WTC11 (cell line): ENCODE measurements at regions not wholly inside any gene's neighbourhood (a gene's known extent, or its start where the extent isn't known, plus 50 kb on each side); places are given as distances from the start of the nearest gene placed in this dataset.

Experiments used
- ATAC-seq: fragments of 200-7000 bp; cut with Tn5 transposase; 2 replicates; pipeline ENCODE4 v1.10.0; 2021; ENCODE audit warnings: mild to moderate bottlenecking, moderate library complexity
- CTCF ChIA-PET: fragments of 300-600 bp; sonication (Branson Sonifier 250); formaldehyde crosslinking; loops from one replicate; lab custom pipeline; 2021; ENCODE audit warnings: antibody characterized with exemption; lab: Charles Lee
- POLR2A ChIA-PET: fragments of 350-600 bp; sonication (Branson Sonifier 250); formaldehyde crosslinking; loops from one replicate; lab custom pipeline; 2021; ENCODE audit warnings: antibody characterized with exemption; lab: Charles Lee
- DNase-seq: peaks from one replicate; pipeline ENCODE4 v3.0.0; 2021; ENCODE audit warnings: low spot score
- H3K27ac Mint-ChIP-seq: 2 replicates; pipeline ENCODE4 v1.8.0; 2021; ENCODE audit warnings: mixed read lengths
- H3K27me3 Mint-ChIP-seq: 2 replicates; pipeline ENCODE4 v1.8.0; 2021; ENCODE audit warnings: low read depth, mild to moderate bottlenecking, moderate library complexity, mixed read lengths
- H3K36me3 Mint-ChIP-seq: 2 replicates; pipeline ENCODE4 v1.8.0; 2021; ENCODE audit warnings: mixed read lengths
- H3K4me1 Mint-ChIP-seq: 2 replicates; pipeline ENCODE4 v1.8.0; 2022; ENCODE audit warnings: mixed read lengths
- H3K4me3 Mint-ChIP-seq: 2 replicates; pipeline ENCODE4 v1.8.0; 2021; ENCODE audit warnings: mild to moderate bottlenecking, moderate library complexity, mixed read lengths
- H3K9me3 Mint-ChIP-seq: 2 replicates; pipeline ENCODE4 v1.8.0; 2021; ENCODE audit warnings: mixed read lengths
- CDX4 ChIP-seq: fragments of 250-450 bp; sonication (Bioruptor Pico); IDR thresholded peaks from 2 replicates; pipeline ENCODE4 v1.9.0; 2021; ENCODE audit warnings: moderate library complexity, mild to moderate bottlenecking, inconsistent platforms, borderline replicate concordance
- CREB1 ChIP-seq: sonication (generic); formaldehyde crosslinking; IDR thresholded peaks from 2 replicates; pipeline ENCODE4 v1.8.0; 2023; ENCODE audit warnings: mild to moderate bottlenecking, missing genetic modification reagents
- CREM ChIP-seq: sonication (generic); formaldehyde crosslinking; IDR thresholded peaks from 2 replicates; pipeline ENCODE4 v1.8.1; 2022; ENCODE audit warnings: mild to moderate bottlenecking, missing genetic modification reagents, moderate library complexity
- E2F4 ChIP-seq: sonication (generic); formaldehyde crosslinking; IDR thresholded peaks from 2 replicates; pipeline ENCODE4 v1.8.1; 2022; ENCODE audit warnings: low read depth, mild to moderate bottlenecking, moderate library complexity, missing genetic modification reagents, borderline replicate concordance
- EMX1 ChIP-seq: fragments of 250-450 bp; sonication (Bioruptor Pico); IDR thresholded peaks from 2 replicates; pipeline ENCODE4 v1.8.0; 2021; ENCODE audit warnings: mild to moderate bottlenecking
- FOXP4 ChIP-seq: sonication (generic); formaldehyde crosslinking; IDR thresholded peaks from 2 replicates; pipeline ENCODE4 v1.8.0; 2022; ENCODE audit warnings: mild to moderate bottlenecking, missing genetic modification reagents
- HMGXB4 ChIP-seq: sonication (generic); formaldehyde crosslinking; IDR thresholded peaks from 2 replicates; pipeline ENCODE4 v1.8.1; 2023; ENCODE audit warnings: mild to moderate bottlenecking, moderate library complexity, missing genetic modification reagents
- IRF1 ChIP-seq: sonication (generic); formaldehyde crosslinking; IDR thresholded peaks from 2 replicates; pipeline ENCODE4 v1.8.0; 2023; ENCODE audit warnings: missing genetic modification reagents
- JAZF1 ChIP-seq: fragments of 250-450 bp; sonication (Bioruptor Pico); IDR thresholded peaks from 2 replicates; pipeline ENCODE4 v1.9.0; 2021; ENCODE audit warnings: moderate library complexity, mild to moderate bottlenecking, inconsistent platforms
- MYBL2 ChIP-seq: sonication (generic); formaldehyde crosslinking; IDR thresholded peaks from 2 replicates; pipeline ENCODE4 v1.8.1; 2023; ENCODE audit warnings: mild to moderate bottlenecking, moderate library complexity, missing genetic modification reagents
- SP1 ChIP-seq: sonication (generic); formaldehyde crosslinking; conservative IDR thresholded peaks from 2 replicates; pipeline ENCODE4 v1.8.1; 2022; ENCODE audit warnings: missing genetic modification reagents
- TCF7 ChIP-seq: sonication (generic); formaldehyde crosslinking; IDR thresholded peaks from 2 replicates; pipeline ENCODE4 v1.8.0; 2022; ENCODE audit warnings: mild to moderate bottlenecking, low read depth, missing genetic modification reagents, moderate library complexity
- TEAD4 ChIP-seq: sonication (generic); formaldehyde crosslinking; IDR thresholded peaks from 2 replicates; pipeline ENCODE4 v1.8.0; 2022; ENCODE audit warnings: mild to moderate bottlenecking, missing genetic modification reagents
- USF2 ChIP-seq: sonication (generic); formaldehyde crosslinking; IDR thresholded peaks from 2 replicates; pipeline ENCODE4 v1.8.1; 2023; ENCODE audit warnings: mild to moderate bottlenecking, missing genetic modification reagents, moderate library complexity
- ZBTB21 ChIP-seq: sonication (generic); formaldehyde crosslinking; IDR thresholded peaks from 2 replicates; pipeline ENCODE4 v1.8.1; 2023; ENCODE audit warnings: mild to moderate bottlenecking, missing genetic modification reagents, borderline replicate concordance
- ZNF138 ChIP-seq: sonication (generic); formaldehyde crosslinking; conservative IDR thresholded peaks from 2 replicates; pipeline ENCODE4 v1.8.1; 2022; ENCODE audit warnings: mild to moderate bottlenecking, moderate library complexity, missing genetic modification reagents
- ZNF232 ChIP-seq: sonication (generic); formaldehyde crosslinking; IDR thresholded peaks from 2 replicates; pipeline ENCODE4 v1.8.0; 2022; ENCODE audit warnings: mild to moderate bottlenecking, missing genetic modification reagents
- ZNF263 ChIP-seq: sonication (generic); formaldehyde crosslinking; IDR thresholded peaks from 2 replicates; pipeline ENCODE4 v1.8.1; 2022; ENCODE audit warnings: low read depth, mild to moderate bottlenecking, moderate library complexity, missing genetic modification reagents
- ZNF281 ChIP-seq: sonication (generic); formaldehyde crosslinking; IDR thresholded peaks from 2 replicates; pipeline ENCODE4 v1.8.0; 2023; ENCODE audit warnings: mild to moderate bottlenecking, missing genetic modification reagents
- ZNF396 ChIP-seq: fragments of 250-450 bp; sonication (Bioruptor Pico); IDR thresholded peaks from 2 replicates; pipeline ENCODE4 v1.8.0; 2021; ENCODE audit warnings: mild to moderate bottlenecking, moderate library complexity, borderline replicate concordance
- ZNF423 ChIP-seq: fragments of 250-450 bp; sonication (Bioruptor Pico); IDR thresholded peaks from 2 replicates; pipeline ENCODE4 v2.1.2; 2022; ENCODE audit warnings: mild to moderate bottlenecking, moderate library complexity
- ZNF425 ChIP-seq: fragments of 250-450 bp; sonication (Bioruptor Pico); conservative IDR thresholded peaks from 2 replicates; pipeline ENCODE4 v1.9.0; 2021; ENCODE audit warnings: mild to moderate bottlenecking

- Mint-ChIP-seq H3K27me3 (no peaks in the 10 kb centered on the region; the same call in 1 of the 2 replicates), H3K4me1 (no peaks in the 10 kb centered on the region), H3K9me3 (no peaks in the 10 kb centered on the region), H3K27ac (no peak overlapping the region), H3K36me3 (no peaks in the 10 kb centered on the region), H3K4me3 (no peak overlapping the region)
- ATAC-seq (no peak), DNase-seq (no peak)
- POLR2A ChIA-PET, result no interaction called here
- TF ChIP-seq SP1 (CRISPR knock-in tag), result no peak
- TF ChIP-seq ZNF425 (CRISPR knock-in tag), result no peak
- no peak for TF ChIP-seq E2F4 (CRISPR knock-in tag)
- no peak for TF ChIP-seq ZNF232 (CRISPR knock-in tag)
- TF ChIP-seq ZNF263 (CRISPR knock-in tag), result no peak
- no peak for TF ChIP-seq JAZF1 (CRISPR knock-in tag)
- no peak for TF ChIP-seq CDX4
- TF ChIP-seq ZBTB21, result no peak
- TF ChIP-seq USF2 (CRISPR knock-in tag), result no peak
- no peak for TF ChIP-seq TEAD4 (CRISPR knock-in tag)
- TF ChIP-seq HMGXB4 (CRISPR knock-in tag), result no peak
- no peak for TF ChIP-seq ZNF138 (CRISPR knock-in tag)
- CTCF ChIA-PET, result no interaction called here
Measured at GRCh38 chrX:10288373-10288975, 131.7 kb downstream of the CLCN4 start.

GRCh38 chrX:10296576-10296975 is 139.8 kb downstream of the CLCN4 start:
- H3K36me3 Mint-ChIP-seq, result peaks cover 5% of the 10 kb centered on the region; the same call in 1 of the 2 replicates
- DNase-seq (no peak), ATAC-seq (no peak)
- ChIA-PET CTCF (no interaction called here), POLR2A (no interaction called here)
- no peak overlapping the region for H3K27ac Mint-ChIP-seq
- H3K4me3 Mint-ChIP-seq, result no peak overlapping the region
- H3K27me3 Mint-ChIP-seq, result peaks cover 17% of the 10 kb centered on the region; the same call in 1 of the 2 replicates
- H3K4me1 Mint-ChIP-seq, result no peaks in the 10 kb centered on the region
- peaks cover 10% of the 10 kb centered on the region for H3K9me3 Mint-ChIP-seq
- TF ChIP-seq IRF1 (no peak), ZNF396 (CRISPR knock-in tag) (no peak), CREM (CRISPR knock-in tag) (no peak), TCF7 (CRISPR knock-in tag) (no peak), ZNF232 (CRISPR knock-in tag) (no peak), FOXP4 (no peak), MYBL2 (CRISPR knock-in tag) (no peak), ZNF423 (CRISPR knock-in tag) (no peak), EMX1 (no peak), ZNF263 (CRISPR knock-in tag) (no peak), CREB1 (CRISPR knock-in tag) (no peak), ZNF281 (CRISPR knock-in tag) (no peak)
